T-helper 17 cell (primary cell): ENCODE measurements at regions not wholly inside any gene's neighbourhood (a gene's known extent, or its start where the extent isn't known, plus 50 kb on each side); places are given as distances from the start of the nearest gene placed in this dataset.
A peak's percentile ranks its signal among the peaks of the same experiment; 100 is the strongest.
"Not testable (repeated sequence)": the region's sequence is repeated elsewhere in the genome, so short reads cannot be mapped to it uniquely, and the experiment has no call there.

Experiments used
- ATAC-seq: fragments of 150-1000 bp; cut with Tn5 transposase; 2 replicates; pipeline ENCODE4 v1.10.0; 2021; ENCODE audit warnings: mild to moderate bottlenecking, moderate library complexity
- DNase-seq, 3 donors: peaks; one replicate each; pipeline versions ENCODE4 v3.0.0 to v3.0.0-alpha.2; 2020 to 2021
- H3K9me3 ChIP-seq: one replicate; pipeline ENCODE4 v1.7.0; 2013; ENCODE audit warnings: low read length, mild to moderate bottlenecking; ENCODE audit not compliant: control insufficient read depth, poor library complexity, severe bottlenecking
- H3K27ac Mint-ChIP-seq: one replicate; pipeline ENCODE4 v1.8.0; 2022; ENCODE audit warnings: mild to moderate bottlenecking, moderate library complexity, mixed read lengths
- H3K27me3 Mint-ChIP-seq: one replicate; pipeline ENCODE4 v1.8.0; 2022; ENCODE audit warnings: mixed read lengths
- H3K36me3 Mint-ChIP-seq: one replicate; pipeline ENCODE4 v1.8.0; 2022; ENCODE audit warnings: low read depth, mixed read lengths
- H3K4me1 Mint-ChIP-seq: one replicate; pipeline ENCODE4 v1.8.0; 2022; ENCODE audit warnings: mild to moderate bottlenecking, mixed read lengths
- H3K4me3 Mint-ChIP-seq: one replicate; pipeline ENCODE4 v1.8.0; 2022; ENCODE audit warnings: mild to moderate bottlenecking, moderate library complexity, mixed read lengths

- Mint-ChIP-seq H3K27me3 (no peaks in the 10 kb centered on the region), H3K36me3 (no peaks in the 10 kb centered on the region), H3K27ac (no peak overlapping the region), H3K4me1 (no peaks in the 10 kb centered on the region), H3K4me3 (no peak overlapping the region)
- ATAC-seq: no peak
- H3K9me3 ChIP-seq: no peaks in the 10 kb centered on the region
- DNase-seq: no peak
These were observed 130.5 kb downstream of the ATXN3L start for GRCh38 chrX:13189380-13189779.

- H3K36me3 Mint-ChIP-seq: no peaks in the 10 kb centered on the region
- no peak for ATAC-seq
- no peaks in the 10 kb centered on the region for H3K9me3 ChIP-seq
- no peak for DNase-seq
- H3K27ac Mint-ChIP-seq: no peak overlapping the region
- no peaks in the 10 kb centered on the region for H3K4me1 Mint-ChIP-seq
- no peaks in the 10 kb centered on the region for H3K27me3 Mint-ChIP-seq
- H3K4me3 Mint-ChIP-seq: no peak overlapping the region
These were observed 131.0 kb downstream of the ATXN3L start for GRCh38 chrX:13188731-13189309.

GRCh38 chrX:13186643-13187042, 133.2 kb downstream of the ATXN3L start:
- not testable (repeated sequence) for H3K36me3 Mint-ChIP-seq, H3K27ac Mint-ChIP-seq, H3K4me1 Mint-ChIP-seq, DNase-seq, H3K9me3 ChIP-seq, H3K27me3 Mint-ChIP-seq, ATAC-seq, H3K4me3 Mint-ChIP-seq

- no peak overlapping the region for H3K27ac Mint-ChIP-seq
- no peak overlapping the region for H3K4me3 Mint-ChIP-seq
- DNase-seq (no peak), ATAC-seq (no peak)
- no peaks in the 10 kb centered on the region for H3K9me3 ChIP-seq
- H3K4me1 Mint-ChIP-seq: no peaks in the 10 kb centered on the region
- no peaks in the 10 kb centered on the region for H3K36me3 Mint-ChIP-seq
- no peaks in the 10 kb centered on the region for H3K27me3 Mint-ChIP-seq
These were observed 136.4 kb upstream of the FAM9C start for GRCh38 chrX:13180807-13181206.

- no peaks in the 10 kb centered on the region for H3K4me1 Mint-ChIP-seq
These were observed 135.2 kb upstream of the FAM9C start for GRCh38 chrX:13179586-13179985.

GRCh38 chrX:13179100-13179499, 134.7 kb upstream of the FAM9C start:
- no peaks in the 10 kb centered on the region for H3K9me3 ChIP-seq
- Mint-ChIP-seq H3K27ac (peak overlapping the region; percentile 41), H3K4me3 (no peak overlapping the region), H3K36me3 (no peaks in the 10 kb centered on the region), H3K4me1 (no peaks in the 10 kb centered on the region), H3K27me3 (no peaks in the 10 kb centered on the region)
- ATAC-seq: no peak
- DNase-seq: no peak

More at GRCh38 chrX:13179586-13179985, 135.2 kb upstream of the FAM9C start:
- ATAC-seq: no peak
- H3K9me3 ChIP-seq: no peaks in the 10 kb centered on the region
- Mint-ChIP-seq H3K27ac (peak overlapping the region; percentile 41), H3K4me3 (no peak overlapping the region), H3K27me3 (no peaks in the 10 kb centered on the region), H3K36me3 (no peaks in the 10 kb centered on the region)
- DNase-seq: no peak

GRCh38 chrX:13177921-13178566, 133.6 kb upstream of the FAM9C start:
- Mint-ChIP-seq H3K36me3 (no peaks in the 10 kb centered on the region), H3K4me3 (no peak overlapping the region), H3K27ac (no peak overlapping the region), H3K4me1 (no peaks in the 10 kb centered on the region), H3K27me3 (no peaks in the 10 kb centered on the region)
- no peaks in the 10 kb centered on the region for H3K9me3 ChIP-seq
- ATAC-seq (no peak), DNase-seq (no peak)

GRCh38 chrX:13175056-13175455, 130.6 kb upstream of the FAM9C start:
- Mint-ChIP-seq H3K36me3 (no peaks in the 10 kb centered on the region), H3K4me3 (no peak overlapping the region), H3K4me1 (no peaks in the 10 kb centered on the region), H3K27ac (no peak overlapping the region), H3K27me3 (no peaks in the 10 kb centered on the region)
- DNase-seq (no peak), ATAC-seq (no peak)
- H3K9me3 ChIP-seq: no peaks in the 10 kb centered on the region

GRCh38 chrX:13170966-13171558, 126.6 kb upstream of the FAM9C start:
- Mint-ChIP-seq H3K27me3 (no peaks in the 10 kb centered on the region), H3K36me3 (no peaks in the 10 kb centered on the region), H3K4me1 (peaks cover 3% of the 10 kb centered on the region), H3K27ac (no peak overlapping the region), H3K4me3 (no peak overlapping the region)
- ATAC-seq: no peak
- no peak for DNase-seq
- H3K9me3 ChIP-seq: peaks cover 2% of the 10 kb centered on the region

- H3K36me3 Mint-ChIP-seq: no peaks in the 10 kb centered on the region
- peaks cover 2% of the 10 kb centered on the region for H3K9me3 ChIP-seq
- no peak for DNase-seq
- H3K27me3 Mint-ChIP-seq: no peaks in the 10 kb centered on the region
- H3K27ac Mint-ChIP-seq: no peak overlapping the region
- H3K4me1 Mint-ChIP-seq: peaks cover 5% of the 10 kb centered on the region
- no peak overlapping the region for H3K4me3 Mint-ChIP-seq
- ATAC-seq: no peak
These were observed 125.3 kb upstream of the FAM9C start for GRCh38 chrX:13169684-13170083.

- Mint-ChIP-seq H3K4me1 (peaks cover 5% of the 10 kb centered on the region), H3K36me3 (no peaks in the 10 kb centered on the region), H3K27ac (peak overlapping the region; percentile 88), H3K4me3 (peak overlapping the region; percentile 69), H3K27me3 (no peaks in the 10 kb centered on the region)
- peaks cover 2% of the 10 kb centered on the region for H3K9me3 ChIP-seq
- no peak for ATAC-seq
- no peak for DNase-seq
These were observed 123.8 kb upstream of the FAM9C start for GRCh38 chrX:13168269-13168668.

- no peak for DNase-seq
These were observed 123.2 kb upstream of the FAM9C start for GRCh38 chrX:13167481-13168231.

More at GRCh38 chrX:13167481-13168231, 123.2 kb upstream of the FAM9C start:
- peaks cover 2% of the 10 kb centered on the region for H3K9me3 ChIP-seq
- peak overlapping the region; percentile 69 for H3K4me3 Mint-ChIP-seq
- no peaks in the 10 kb centered on the region for H3K36me3 Mint-ChIP-seq
- ATAC-seq: peak; percentile 50
- peaks cover 5% of the 10 kb centered on the region for H3K4me1 Mint-ChIP-seq
- peak overlapping the region; percentile 88 for H3K27ac Mint-ChIP-seq
- H3K27me3 Mint-ChIP-seq: no peaks in the 10 kb centered on the region
